Endothelial cell of umbilical vein (primary cell): ENCODE measurements at regions not wholly inside any gene's neighbourhood (a gene's known extent, or its start where the extent isn't known, plus 50 kb on each side); places are given as distances from the start of the nearest gene placed in this dataset.

ENCODE experiments used
- EZH2 ChIP-seq: IDR thresholded peaks from 2 replicates; pipeline ENCODE4 v1.6.1; 2012; ENCODE audit warnings: borderline replicate concordance, low read depth, mild to moderate bottlenecking, moderate library complexity, low read length, inconsistent platforms; ENCODE audit not compliant: severe bottlenecking
- JUN ChIP-seq: IDR thresholded peaks from 2 replicates; pipeline ENCODE4 v1.6.1; 2011; ENCODE audit warnings: borderline replicate concordance, low read depth; ENCODE audit not compliant: insufficient read length, insufficient read depth
- MAX ChIP-seq: IDR thresholded peaks from 2 replicates; pipeline ENCODE4 v1.6.1; 2011; ENCODE audit not compliant: insufficient read depth, insufficient read length
- MYC ChIP-seq: IDR thresholded peaks from one replicate; pipeline ENCODE4 v1.6.1; 2011; ENCODE audit warnings: mild to moderate bottlenecking, low read depth, low read length
- POLR2A ChIP-seq: IDR thresholded peaks from 2 replicates; pipeline ENCODE4 v1.6.1; 2012; ENCODE audit warnings: low read depth, mild to moderate bottlenecking, control low read depth, low read length
- POLR2AphosphoS5 ChIP-seq: IDR thresholded peaks from 2 replicates; pipeline ENCODE4 v1.6.1; 2012; ENCODE audit warnings: low read depth, mild to moderate bottlenecking, control low read depth, low read length, moderate library complexity; ENCODE audit not compliant: insufficient read depth
- TF ChIP-seq, protein P1 (sequence below), 2 donors: IDR thresholded peaks; 1 replicate in 1 of 2; 2 replicates in 1 of 2; pipeline ENCODE4 v1.5.1; 2011; ENCODE audit warnings: low read length in 2 of 2, mild to moderate bottlenecking in 2 of 2, moderate library complexity in 2 of 2, control low read depth in 1 of 2, inconsistent platforms in 1 of 2, low read depth in 1 of 2; ENCODE audit not compliant: insufficient read depth in 1 of 2; ENCODE audit errors: extremely low read depth in 1 of 2

DNA sequence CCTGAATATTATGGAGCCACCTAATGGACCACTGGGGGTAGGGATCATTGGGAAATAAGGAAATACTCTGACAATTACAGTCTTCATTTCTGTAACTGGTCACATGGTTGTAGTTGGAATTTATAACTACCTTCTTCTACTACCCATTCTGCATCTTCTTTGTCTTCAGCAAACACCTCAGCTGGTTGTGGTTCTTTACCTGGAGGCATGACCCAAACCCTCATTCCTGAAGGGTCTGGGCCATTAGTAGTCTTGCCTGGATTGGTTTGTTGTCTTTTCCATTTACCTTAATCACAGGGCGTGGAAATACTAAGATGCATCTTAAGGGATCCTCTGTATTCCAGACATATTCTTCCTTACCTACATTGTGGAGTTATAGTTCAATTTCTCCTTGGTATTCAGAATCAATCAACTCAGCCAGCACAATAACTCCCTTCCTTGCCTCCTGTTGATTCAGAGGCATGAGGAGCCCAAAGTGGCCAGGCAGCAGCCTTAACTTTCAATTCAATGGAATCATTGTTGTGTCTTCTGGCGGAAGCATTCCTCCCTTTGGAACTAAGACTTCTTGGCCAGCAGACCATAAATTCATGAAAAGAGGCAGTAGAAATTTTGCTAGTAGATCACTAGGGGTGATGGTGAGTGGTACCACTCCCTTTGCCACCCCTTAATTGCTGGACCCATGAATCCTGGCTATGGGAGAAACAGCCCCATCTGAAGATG lies 75.7 kb upstream of the RAP2C start:
- TF ChIP-seq, protein P1, sequence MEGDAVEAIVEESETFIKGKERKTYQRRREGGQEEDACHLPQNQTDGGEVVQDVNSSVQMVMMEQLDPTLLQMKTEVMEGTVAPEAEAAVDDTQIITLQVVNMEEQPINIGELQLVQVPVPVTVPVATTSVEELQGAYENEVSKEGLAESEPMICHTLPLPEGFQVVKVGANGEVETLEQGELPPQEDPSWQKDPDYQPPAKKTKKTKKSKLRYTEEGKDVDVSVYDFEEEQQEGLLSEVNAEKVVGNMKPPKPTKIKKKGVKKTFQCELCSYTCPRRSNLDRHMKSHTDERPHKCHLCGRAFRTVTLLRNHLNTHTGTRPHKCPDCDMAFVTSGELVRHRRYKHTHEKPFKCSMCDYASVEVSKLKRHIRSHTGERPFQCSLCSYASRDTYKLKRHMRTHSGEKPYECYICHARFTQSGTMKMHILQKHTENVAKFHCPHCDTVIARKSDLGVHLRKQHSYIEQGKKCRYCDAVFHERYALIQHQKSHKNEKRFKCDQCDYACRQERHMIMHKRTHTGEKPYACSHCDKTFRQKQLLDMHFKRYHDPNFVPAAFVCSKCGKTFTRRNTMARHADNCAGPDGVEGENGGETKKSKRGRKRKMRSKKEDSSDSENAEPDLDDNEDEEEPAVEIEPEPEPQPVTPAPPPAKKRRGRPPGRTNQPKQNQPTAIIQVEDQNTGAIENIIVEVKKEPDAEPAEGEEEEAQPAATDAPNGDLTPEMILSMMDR (IDR thresholded peaks at IDR 0.05; ENCODE audit: extremely low read depth in 1 of 2, insufficient read depth in 1 of 2, low read depth in 1 of 2, low read length in 2 of 2), result no peak
- TF ChIP-seq MAX, result no peak
- no peak for TF ChIP-seq POLR2A
- no peak for TF ChIP-seq POLR2AphosphoS5
- no peak for TF ChIP-seq MYC
- no peak for TF ChIP-seq EZH2
- TF ChIP-seq JUN, result no peak
